ENCODE measurements at regions not wholly inside any gene's neighbourhood (a gene's known extent, or its start where the extent isn't known, plus 50 kb on each side); places are given as distances from the start of the nearest gene placed in this dataset.
"Not testable (repeated sequence)": the region's sequence is repeated elsewhere in the genome, so short reads cannot be mapped to it uniquely, and the experiment has no call there.

DNA sequence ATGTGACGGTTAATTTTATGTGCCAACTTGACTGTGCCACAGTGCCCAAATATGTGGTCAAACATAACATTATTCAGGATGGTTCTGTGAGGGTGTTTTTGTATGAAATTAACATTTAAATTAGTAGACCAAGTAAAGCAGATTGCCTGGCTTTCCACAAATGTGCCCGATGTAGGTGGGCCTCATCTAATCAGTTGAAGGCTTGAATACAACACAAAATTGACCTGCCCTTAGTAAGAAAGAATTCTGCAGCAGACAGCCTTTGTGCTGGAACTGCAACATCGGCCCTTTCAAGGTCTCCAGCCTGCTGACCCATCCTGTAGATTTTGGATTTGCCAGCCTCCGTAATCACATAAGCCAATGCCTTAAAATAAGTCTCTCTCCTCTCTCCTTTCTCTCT is 215.9 kb downstream of the MEX3B start:
- Histone ChIP-seq H3K4me1 (no peaks in the 10 kb centered on the region), H3K27ac (no peak overlapping the region), H3K27me3 (no peaks in the 10 kb centered on the region), H3K36me3 (replicated peaks in 1 of 2; ENCODE audit: insufficient read depth in 1 of 2, low read depth in 2 of 2) (no peaks in the 10 kb centered on the region), H3K9me3 (no peaks in the 10 kb centered on the region), H3K4me3 (no peak overlapping the region)
- WGBS, 2 donors, result 78 to 86% methylated on average over 4 of the region's 4 CpGs
- ATAC-seq, result no peak
- no peak for DNase-seq
- intact Hi-C loops (cut with DNase I), result no loop called here
- no peak for TF ChIP-seq POLR2A (IDR thresholded peaks at IDR 0.05)
- TF ChIP-seq, protein P1, sequence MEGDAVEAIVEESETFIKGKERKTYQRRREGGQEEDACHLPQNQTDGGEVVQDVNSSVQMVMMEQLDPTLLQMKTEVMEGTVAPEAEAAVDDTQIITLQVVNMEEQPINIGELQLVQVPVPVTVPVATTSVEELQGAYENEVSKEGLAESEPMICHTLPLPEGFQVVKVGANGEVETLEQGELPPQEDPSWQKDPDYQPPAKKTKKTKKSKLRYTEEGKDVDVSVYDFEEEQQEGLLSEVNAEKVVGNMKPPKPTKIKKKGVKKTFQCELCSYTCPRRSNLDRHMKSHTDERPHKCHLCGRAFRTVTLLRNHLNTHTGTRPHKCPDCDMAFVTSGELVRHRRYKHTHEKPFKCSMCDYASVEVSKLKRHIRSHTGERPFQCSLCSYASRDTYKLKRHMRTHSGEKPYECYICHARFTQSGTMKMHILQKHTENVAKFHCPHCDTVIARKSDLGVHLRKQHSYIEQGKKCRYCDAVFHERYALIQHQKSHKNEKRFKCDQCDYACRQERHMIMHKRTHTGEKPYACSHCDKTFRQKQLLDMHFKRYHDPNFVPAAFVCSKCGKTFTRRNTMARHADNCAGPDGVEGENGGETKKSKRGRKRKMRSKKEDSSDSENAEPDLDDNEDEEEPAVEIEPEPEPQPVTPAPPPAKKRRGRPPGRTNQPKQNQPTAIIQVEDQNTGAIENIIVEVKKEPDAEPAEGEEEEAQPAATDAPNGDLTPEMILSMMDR (IDR thresholded peaks at IDR 0.05), result no peak

DNA sequence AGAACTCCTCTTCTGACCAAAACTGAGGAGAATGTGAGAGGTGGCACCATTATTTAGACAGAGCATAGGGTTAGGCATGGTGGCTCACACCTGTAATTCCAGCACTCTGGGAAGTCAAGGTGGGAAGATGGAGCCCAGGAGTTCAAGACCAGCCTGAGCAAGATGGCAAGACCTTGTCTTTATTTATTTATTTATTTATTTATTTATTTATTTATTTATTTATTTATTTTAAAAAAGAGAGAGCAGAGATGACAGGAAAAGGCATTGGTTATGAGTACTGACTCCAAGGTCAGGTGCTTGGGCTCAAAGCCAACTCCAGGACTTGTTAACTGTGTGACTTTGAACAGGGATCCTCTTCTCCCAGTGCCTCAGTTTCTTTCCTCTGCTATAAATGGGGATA is 217.7 kb downstream of the MEX3B start:
- Histone ChIP-seq H3K27me3 (no peaks in the 10 kb centered on the region), H3K36me3 (replicated peaks in 1 of 2; ENCODE audit: insufficient read depth in 1 of 2, low read depth in 2 of 2) (no peaks in the 10 kb centered on the region), H3K9me3 (no peaks in the 10 kb centered on the region), H3K4me3 (no peak overlapping the region), H3K27ac (no peak overlapping the region), H3K4me1 (no peaks in the 10 kb centered on the region)
- DNase-seq (no peak), ATAC-seq (no peak)
- no peak for TF ChIP-seq POLR2A (IDR thresholded peaks at IDR 0.05)
- TF ChIP-seq, protein P1 (IDR thresholded peaks at IDR 0.05), result no peak
- intact Hi-C loops (cut with DNase I), result no loop called here

DNA sequence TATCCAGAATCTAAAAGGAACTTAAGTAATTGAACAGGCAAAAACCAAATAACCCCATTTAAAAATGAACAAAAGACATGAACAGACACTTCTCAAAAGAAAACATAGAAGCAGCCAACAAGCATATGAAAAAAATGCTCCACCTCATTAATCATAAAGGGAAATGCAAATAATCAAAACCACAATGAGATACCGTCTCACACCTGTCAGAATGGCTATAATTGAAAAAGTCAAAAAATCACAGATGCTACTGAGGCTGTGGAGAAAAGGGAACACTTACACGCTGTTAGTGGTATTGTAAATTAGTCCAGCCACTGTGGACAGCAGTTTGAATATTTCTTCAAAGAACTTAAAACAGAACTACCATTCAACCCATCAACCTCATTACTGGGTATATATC is 220.7 kb downstream of the MEX3B start:
- Histone ChIP-seq H3K36me3 (replicated peaks in 1 of 2; ENCODE audit: insufficient read depth in 1 of 2, low read depth in 2 of 2) (no peaks in the 10 kb centered on the region), H3K27ac (no peak overlapping the region), H3K4me3 (no peak overlapping the region), H3K27me3 (no peaks in the 10 kb centered on the region), H3K4me1 (no peaks in the 10 kb centered on the region), H3K9me3 (no peaks in the 10 kb centered on the region)
- intact Hi-C loops (cut with DNase I), result no loop called here
- DNase-seq (no peak), ATAC-seq (no peak)
- no peak for TF ChIP-seq POLR2A (IDR thresholded peaks at IDR 0.05)
- TF ChIP-seq, protein P1 (IDR thresholded peaks at IDR 0.05), result no peak
- 73% methylated on average over 2 of the region's 2 CpGs for WGBS, 2 donors

DNA sequence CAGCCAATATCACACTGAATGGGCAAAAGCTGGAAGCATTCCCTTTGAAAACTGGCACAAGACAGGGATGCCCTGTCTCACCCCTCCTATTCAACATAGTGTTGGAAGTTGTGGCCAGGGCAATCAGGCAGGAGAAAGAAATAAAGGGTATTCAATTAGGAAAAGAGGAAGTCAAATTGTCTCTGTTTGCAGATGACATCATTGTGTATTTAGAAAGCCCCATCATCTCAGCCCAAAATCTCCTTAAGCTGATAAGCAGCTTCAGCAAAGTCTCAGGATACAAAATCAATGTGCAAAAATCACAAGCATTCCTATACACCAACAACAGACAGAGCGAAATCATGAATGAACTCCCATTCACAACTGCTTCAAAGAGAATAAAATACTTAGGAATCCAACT is 223.2 kb downstream of the MEX3B start:
- H3K36me3 ChIP-seq (replicated peaks in 1 of 2; ENCODE audit: insufficient read depth in 1 of 2, low read depth in 2 of 2); H3K27me3 ChIP-seq; ATAC-seq; H3K4me1 ChIP-seq; H3K27ac ChIP-seq; DNase-seq; H3K4me3 ChIP-seq; intact Hi-C loops (cut with DNase I); H3K9me3 ChIP-seq: not testable (repeated sequence)
- WGBS, 2 donors, result 64 to 74% methylated on average over 1 of the region's 1 CpG

DNA sequence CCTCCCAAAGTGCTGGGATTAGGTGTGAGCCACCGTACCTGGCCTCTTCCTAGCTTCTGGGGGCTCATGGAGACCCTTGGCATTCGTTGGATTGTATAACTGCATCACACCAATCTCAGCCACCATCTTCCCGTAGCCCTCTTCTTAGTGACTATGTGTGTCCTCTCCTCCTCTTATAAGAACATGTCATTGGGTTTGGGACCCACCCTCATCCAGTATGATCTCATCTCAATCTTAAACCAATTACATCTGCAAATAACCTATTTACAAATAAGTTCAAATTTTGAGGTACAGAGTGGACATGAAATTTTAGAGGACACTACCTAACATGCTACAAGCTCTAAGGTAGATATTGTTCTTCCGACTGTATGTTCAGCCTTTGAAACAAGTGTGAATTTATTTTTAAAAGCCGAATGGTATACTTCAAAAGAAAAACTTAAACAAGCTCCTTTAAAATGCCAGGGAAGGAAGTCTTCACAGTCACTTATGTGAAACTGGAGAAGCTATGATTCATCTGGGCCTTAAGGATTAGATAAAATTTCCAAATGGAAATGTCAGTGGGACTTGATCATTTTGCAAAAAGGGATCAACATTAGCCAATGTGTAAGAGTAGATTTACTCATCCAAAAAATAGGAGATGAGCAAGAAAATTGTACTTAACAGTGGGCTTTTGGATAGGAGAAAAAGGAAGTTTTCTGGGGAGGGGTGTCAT is 225.7 kb downstream of the MEX3B start:
- DNase-seq (no peak), ATAC-seq (no peak)
- TF ChIP-seq, protein P1 (IDR thresholded peaks at IDR 0.05), result no peak
- no peak for TF ChIP-seq POLR2A (IDR thresholded peaks at IDR 0.05)
- Histone ChIP-seq H3K4me3 (no peak overlapping the region), H3K9me3 (no peaks in the 10 kb centered on the region), H3K27ac (no peak overlapping the region), H3K36me3 (replicated peaks in 1 of 2; ENCODE audit: insufficient read depth in 1 of 2, low read depth in 2 of 2) (no peaks in the 10 kb centered on the region), H3K4me1 (no peaks in the 10 kb centered on the region), H3K27me3 (no peaks in the 10 kb centered on the region)
- intact Hi-C loops (cut with DNase I), result no loop called here
- WGBS, 2 donors, result 55 to 68% methylated on average over 5 of the region's 5 CpGs
